ENCODE measurements at regions not wholly inside any gene's neighbourhood (a gene's known extent, or its start where the extent isn't known, plus 50 kb on each side); places are given as distances from the start of the nearest gene placed in this dataset.
A peak's percentile ranks its signal among the peaks of the same experiment; 100 is the strongest.
"Not testable (repeated sequence)": the region's sequence is repeated elsewhere in the genome, so short reads cannot be mapped to it uniquely, and the experiment has no call there.

GRCh38 chr7:15821484-15822427 is 135.3 kb upstream of the MEOX2 start:
- H3K27ac ChIP-seq: peak overlapping the region in 1 of 21 experiments; percentile 44
- H3K4me3 ChIP-seq: no peak overlapping the region

DNA sequence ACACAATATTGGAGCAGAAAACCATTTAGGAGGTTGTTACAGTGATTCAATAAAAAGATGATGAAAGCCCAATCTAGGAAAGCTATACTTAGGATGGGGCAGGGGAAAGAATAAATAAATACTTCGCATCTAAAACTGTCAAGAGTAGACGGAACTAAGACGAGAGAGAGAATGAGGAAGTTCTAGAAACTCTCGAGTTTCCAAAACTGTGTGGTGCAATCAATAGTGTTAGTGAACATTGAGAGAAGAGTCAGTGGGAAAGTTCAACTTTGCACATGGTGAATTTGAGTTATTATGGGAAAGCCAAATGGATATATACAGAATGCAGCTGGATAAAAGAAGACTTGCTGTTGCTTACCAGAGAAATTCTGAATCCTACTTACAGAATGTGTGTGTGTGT is 133.8 kb upstream of the MEOX2 start:
- H3K4me3 ChIP-seq: no peak overlapping the region
- H3K27ac ChIP-seq: no peak overlapping the region

- Histone ChIP-seq H3K4me3 (no peak overlapping the region), H3K27ac (no peak overlapping the region)
These were observed 130.4 kb upstream of the MEOX2 start for GRCh38 chr7:15816835-15817426.

GRCh38 chr7:15813448-15813847 is 127.0 kb upstream of the MEOX2 start:
- Histone ChIP-seq H3K4me3 (no peak overlapping the region), H3K27ac (no peak overlapping the region)

- H3K4me3 ChIP-seq: not testable (repeated sequence)
These were observed 123.9 kb upstream of the MEOX2 start for GRCh38 chr7:15810383-15810782.

GRCh38 chr7:15809936-15810335 is 123.5 kb upstream of the MEOX2 start:
- not testable (repeated sequence) for H3K4me3 ChIP-seq, H3K27ac ChIP-seq

More at GRCh38 chr7:15810383-15810782, 123.9 kb upstream of the MEOX2 start:
- not testable (repeated sequence) for H3K27ac ChIP-seq

DNA sequence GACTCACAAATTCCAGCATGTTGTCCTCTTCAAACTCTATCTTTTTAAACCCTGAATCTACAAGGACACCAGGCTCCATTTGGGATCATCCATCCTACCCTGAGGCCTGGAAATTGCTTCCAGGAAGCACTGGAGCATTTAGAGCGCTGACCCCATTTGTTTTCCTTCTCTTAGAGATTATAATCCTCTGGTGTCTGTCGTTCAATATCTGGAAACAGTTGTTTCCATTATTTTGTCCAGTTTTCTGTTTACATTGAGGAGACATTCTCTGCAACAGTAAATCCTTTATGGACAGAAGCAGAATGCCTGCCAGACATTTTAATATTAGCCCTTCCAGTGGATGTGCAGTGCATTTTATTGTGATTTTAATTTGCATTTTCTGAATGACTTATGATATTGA is 119.4 kb upstream of the MEOX2 start:
- H3K27ac ChIP-seq: no peak overlapping the region

GRCh38 chr7:15802425-15802824 is 115.9 kb upstream of the MEOX2 start:
- Histone ChIP-seq H3K27ac (peak overlapping the region in 3 of 21 experiments; percentile 40 to 57 (median 44)), H3K4me3 (no peak overlapping the region)

More for the DNA sequence above, 119.4 kb upstream of the MEOX2 start:
- H3K4me3 ChIP-seq: no peak overlapping the region

DNA sequence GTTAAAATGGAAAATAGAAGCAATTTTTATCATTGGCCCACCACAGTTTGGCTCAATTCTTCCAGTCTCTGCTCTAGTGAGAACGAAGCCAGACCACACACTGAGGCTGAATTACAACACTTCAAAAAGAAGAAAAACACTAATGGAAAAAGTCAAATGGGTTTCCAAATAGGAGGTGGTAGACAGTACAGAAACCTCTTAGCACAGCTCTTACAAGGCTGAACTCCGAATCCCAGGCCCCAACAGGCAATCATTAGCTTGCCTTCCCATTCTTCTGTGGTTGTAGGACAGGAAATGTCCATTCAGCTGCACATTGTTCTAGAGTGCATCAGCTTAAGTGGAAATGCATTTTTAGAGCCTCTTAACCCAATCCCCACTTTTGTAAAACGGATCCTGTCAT is 115.1 kb upstream of the MEOX2 start:
- no peak overlapping the region for H3K4me3 ChIP-seq
- H3K27ac ChIP-seq: peak overlapping the region in 2 of 21 experiments; percentile 40 to 44

- Histone ChIP-seq H3K27ac (no peak overlapping the region), H3K4me3 (no peak overlapping the region)
These were observed 114.6 kb upstream of the MEOX2 start for GRCh38 chr7:15801041-15801440.

DNA sequence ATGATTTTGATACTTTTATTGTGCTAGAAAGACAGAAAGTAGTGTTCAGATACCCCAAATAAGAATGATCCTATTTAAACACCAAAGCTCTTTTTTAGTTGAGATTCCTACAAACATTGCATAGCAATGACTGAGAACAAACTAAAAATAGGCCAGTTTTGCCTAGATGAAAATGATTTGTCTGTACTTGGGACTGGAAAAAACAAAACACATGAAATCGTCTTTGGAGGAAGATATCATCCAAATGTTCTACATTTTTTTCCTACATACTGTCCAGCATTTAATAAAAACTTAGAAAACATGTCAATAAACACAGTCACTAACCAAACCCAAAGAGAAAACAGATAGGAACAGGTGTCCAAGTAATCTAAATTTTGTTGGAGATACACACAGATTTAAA is 111.6 kb upstream of the MEOX2 start:
- Histone ChIP-seq H3K27ac (peak overlapping the region in 1 of 21 experiments; percentile 2), H3K4me3 (no peak overlapping the region)

DNA sequence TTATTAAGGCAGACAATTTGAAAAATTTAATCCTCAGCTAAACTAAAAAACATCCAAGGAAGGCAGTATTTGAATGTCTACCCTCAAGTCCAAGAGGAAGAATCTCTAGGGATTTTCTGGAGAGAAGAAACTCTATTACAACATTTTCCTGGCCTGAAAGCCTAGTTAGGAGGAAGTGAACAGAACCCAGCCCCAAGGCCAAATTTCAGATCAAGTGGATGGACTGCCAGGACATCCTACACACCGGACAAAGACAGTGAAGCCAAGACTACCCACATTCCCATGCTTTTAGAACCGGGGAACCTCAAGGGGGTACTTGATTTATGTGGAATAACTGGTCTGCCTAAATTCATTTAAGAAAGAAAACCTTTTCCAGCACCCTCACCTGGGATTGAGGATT is 108.9 kb upstream of the MEOX2 start:
- Histone ChIP-seq H3K4me3 (no peak overlapping the region), H3K27ac (no peak overlapping the region)

DNA sequence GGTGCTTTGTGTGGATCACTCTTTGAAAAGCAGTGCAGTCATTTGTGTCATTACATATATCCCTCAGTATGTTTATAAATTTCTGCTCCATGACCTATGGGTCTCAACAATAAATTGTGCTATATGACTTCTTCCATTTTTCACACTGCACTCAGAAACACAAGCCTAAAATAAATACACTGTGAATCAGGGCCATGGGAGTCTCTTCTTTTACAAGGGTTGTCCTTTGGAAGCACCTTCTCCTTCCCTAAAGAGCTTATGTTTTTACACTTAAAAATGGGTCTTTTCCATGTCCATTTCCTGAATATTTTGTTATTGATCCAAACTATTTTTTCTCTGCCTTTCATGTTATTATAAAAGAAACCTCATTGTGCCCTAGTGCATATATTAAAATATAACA is 108.3 kb upstream of the MEOX2 start:
- H3K4me3 ChIP-seq: no peak overlapping the region
- no peak overlapping the region for H3K27ac ChIP-seq

GRCh38 chr7:15784694-15785030 is 98.2 kb upstream of the MEOX2 start:
- Histone ChIP-seq H3K27ac (no peak overlapping the region), H3K4me3 (no peak overlapping the region)

DNA sequence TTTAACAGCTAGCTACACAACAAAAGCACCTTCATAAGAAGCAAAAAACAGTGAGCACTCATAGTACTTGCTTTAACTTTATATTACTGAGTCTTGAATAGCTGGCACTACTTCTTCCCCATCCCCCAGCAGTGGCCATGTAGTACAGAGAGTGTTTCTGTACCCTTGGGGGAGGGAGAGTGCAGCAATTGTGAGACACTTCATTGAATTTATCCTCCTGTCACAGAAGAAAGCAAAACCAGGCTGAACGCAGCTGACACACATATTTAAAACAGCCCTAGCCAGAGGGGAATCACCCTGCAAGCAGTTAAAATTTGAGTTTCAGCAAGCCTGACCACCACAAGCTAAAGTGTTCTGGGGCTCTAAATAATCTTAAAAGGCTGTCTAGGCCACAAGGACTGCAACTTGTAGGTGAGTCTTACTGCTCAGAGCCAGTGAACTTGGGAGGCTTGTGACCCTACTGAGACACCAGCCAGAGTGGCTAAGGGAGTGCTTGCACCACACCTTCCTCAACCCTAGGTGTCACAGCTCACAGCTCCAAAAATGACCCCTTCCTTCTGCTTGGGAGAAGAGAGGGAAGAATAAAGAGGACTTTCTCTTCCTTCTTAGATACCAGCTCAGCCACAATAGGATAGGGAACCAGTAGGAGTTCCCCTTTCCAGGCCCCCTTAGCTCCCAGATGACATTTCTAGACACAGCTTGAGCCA is 97.7 kb upstream of the MEOX2 start:
- Histone ChIP-seq H3K4me3 (no peak overlapping the region), H3K27ac (peak overlapping the region in 1 of 21 experiments; percentile 14)

DNA sequence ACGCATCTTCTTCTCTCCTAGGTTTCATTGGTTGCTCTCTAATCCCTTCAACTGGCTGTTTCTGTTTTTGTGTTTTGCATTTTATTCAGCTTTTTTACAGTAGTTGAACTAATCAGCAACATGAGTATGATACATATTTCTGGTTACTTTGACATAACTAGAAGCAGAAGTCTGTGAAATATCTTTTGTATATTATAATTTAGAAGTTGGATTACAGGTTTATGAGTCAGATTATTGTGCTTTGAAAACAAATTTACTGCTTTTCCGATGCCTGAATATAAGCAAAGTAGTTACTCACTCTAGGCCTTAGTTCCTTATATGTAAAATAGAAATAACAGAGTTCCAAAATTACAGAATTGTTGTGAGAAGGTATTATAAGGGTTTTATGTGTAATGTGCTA is 96.2 kb upstream of the MEOX2 start:
- Histone ChIP-seq H3K27ac (no peak overlapping the region), H3K4me3 (no peak overlapping the region)

GRCh38 chr7:15781944-15782343 is 95.5 kb upstream of the MEOX2 start:
- Histone ChIP-seq H3K4me3 (no peak overlapping the region), H3K27ac (no peak overlapping the region)

GRCh38 chr7:15780271-15780670 is 93.8 kb upstream of the MEOX2 start:
- Histone ChIP-seq H3K27ac (no peak overlapping the region), H3K4me3 (no peak overlapping the region)

GRCh38 chr7:15778191-15778590 is 91.7 kb upstream of the MEOX2 start:
- H3K4me3 ChIP-seq: no peak overlapping the region
- no peak overlapping the region for H3K27ac ChIP-seq

DNA sequence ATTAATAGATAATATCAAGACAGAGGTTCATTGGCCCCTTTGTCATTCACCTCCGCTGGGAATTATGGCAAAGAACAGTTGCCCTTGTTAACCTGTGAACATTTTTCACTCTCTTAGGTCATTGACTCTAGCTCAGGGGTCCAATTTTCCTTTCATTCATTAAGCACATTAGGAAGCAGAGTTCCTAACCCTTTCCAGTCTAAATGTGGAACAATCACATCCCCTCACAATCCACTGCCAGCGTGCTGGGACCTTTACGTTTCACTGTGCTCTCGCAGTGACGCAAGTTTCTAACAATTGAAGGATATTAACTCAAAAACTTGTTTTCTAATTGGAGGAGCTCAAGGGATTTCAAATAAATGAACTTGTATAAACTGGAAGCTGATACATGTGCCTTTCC is 79.3 kb upstream of the MEOX2 start:
- no peak overlapping the region for H3K4me3 ChIP-seq
- no peak overlapping the region for H3K27ac ChIP-seq
